ENCODE measurements at regions not wholly inside any gene's neighbourhood (a gene's known extent, or its start where the extent isn't known, plus 50 kb on each side); places are given as distances from the start of the nearest gene placed in this dataset.

- H3K27me3 ChIP-seq (ENCODE audit: control insufficient read depth, low read length) = no peaks in the 10 kb centered on the region
Observed at GRCh38 chr1:222329493-222330045, 218.3 kb downstream of the HHIPL2 start.

GRCh38 chr1:222326710-222327036, 221.2 kb downstream of the HHIPL2 start:
- H3K4me2 ChIP-seq (ENCODE audit: low read length) = no peak overlapping the region
- H3K27ac ChIP-seq (ENCODE audit: low read depth, low read length) = no peak overlapping the region
- H3K4me3 ChIP-seq (ENCODE audit: low read length) = no peak overlapping the region
- no peaks in the 10 kb centered on the region for H3K36me3 ChIP-seq (ENCODE audit: control insufficient read depth, low read length)
- TF ChIP-seq CTCF (IDR thresholded peaks at IDR 0.05; ENCODE audit: low read depth, low read length, poor library complexity, severe bottlenecking) = no peak
- TF ChIP-seq EZH2phosphoT487 (IDR thresholded peaks at IDR 0.05; ENCODE audit: borderline replicate concordance, low read length) = no peak
- H4K20me1 ChIP-seq (ENCODE audit: control insufficient read depth, insufficient read depth, low read depth, low read length) = no peaks in the 10 kb centered on the region
- H3K27me3 ChIP-seq (ENCODE audit: control insufficient read depth, low read length) = no peaks in the 10 kb centered on the region
- no peaks in the 10 kb centered on the region for H3F3A ChIP-seq (ENCODE audit: control insufficient read depth, insufficient read depth)
- no peaks in the 10 kb centered on the region for H3K9me3 ChIP-seq (ENCODE audit: control insufficient read depth, insufficient read depth, low read length)
- H3K9me2 ChIP-seq (replicated peaks; ENCODE audit: control insufficient read depth, low read length) = no peaks in the 10 kb centered on the region
- H3K4me1 ChIP-seq (ENCODE audit: control insufficient read depth, low read length) = no peaks in the 10 kb centered on the region
- H3K79me2 ChIP-seq (ENCODE audit: control insufficient read depth, low read length) = no peaks in the 10 kb centered on the region

More at GRCh38 chr1:222329493-222330045, 218.3 kb downstream of the HHIPL2 start:
- no peaks in the 10 kb centered on the region for H3K4me1 ChIP-seq (ENCODE audit: control insufficient read depth, low read length)
- no peaks in the 10 kb centered on the region for H4K20me1 ChIP-seq (ENCODE audit: control insufficient read depth, insufficient read depth, low read depth, low read length)
- H3K79me2 ChIP-seq (ENCODE audit: control insufficient read depth, low read length) = no peaks in the 10 kb centered on the region
- no peaks in the 10 kb centered on the region for H3K9me3 ChIP-seq (ENCODE audit: control insufficient read depth, insufficient read depth, low read length)
- H3K9me2 ChIP-seq (replicated peaks; ENCODE audit: control insufficient read depth, low read length) = no peaks in the 10 kb centered on the region
- no peak overlapping the region for H3K27ac ChIP-seq (ENCODE audit: low read depth, low read length)
- no peaks in the 10 kb centered on the region for H3F3A ChIP-seq (ENCODE audit: control insufficient read depth, insufficient read depth)
- no peak for TF ChIP-seq CTCF (IDR thresholded peaks at IDR 0.05; ENCODE audit: low read depth, low read length, poor library complexity, severe bottlenecking)
- no peak for TF ChIP-seq EZH2phosphoT487 (IDR thresholded peaks at IDR 0.05; ENCODE audit: borderline replicate concordance, low read length)
- H3K4me3 ChIP-seq (ENCODE audit: low read length) = no peak overlapping the region
- H3K36me3 ChIP-seq (ENCODE audit: control insufficient read depth, low read length) = no peaks in the 10 kb centered on the region
- H3K4me2 ChIP-seq (ENCODE audit: low read length) = no peak overlapping the region

DNA sequence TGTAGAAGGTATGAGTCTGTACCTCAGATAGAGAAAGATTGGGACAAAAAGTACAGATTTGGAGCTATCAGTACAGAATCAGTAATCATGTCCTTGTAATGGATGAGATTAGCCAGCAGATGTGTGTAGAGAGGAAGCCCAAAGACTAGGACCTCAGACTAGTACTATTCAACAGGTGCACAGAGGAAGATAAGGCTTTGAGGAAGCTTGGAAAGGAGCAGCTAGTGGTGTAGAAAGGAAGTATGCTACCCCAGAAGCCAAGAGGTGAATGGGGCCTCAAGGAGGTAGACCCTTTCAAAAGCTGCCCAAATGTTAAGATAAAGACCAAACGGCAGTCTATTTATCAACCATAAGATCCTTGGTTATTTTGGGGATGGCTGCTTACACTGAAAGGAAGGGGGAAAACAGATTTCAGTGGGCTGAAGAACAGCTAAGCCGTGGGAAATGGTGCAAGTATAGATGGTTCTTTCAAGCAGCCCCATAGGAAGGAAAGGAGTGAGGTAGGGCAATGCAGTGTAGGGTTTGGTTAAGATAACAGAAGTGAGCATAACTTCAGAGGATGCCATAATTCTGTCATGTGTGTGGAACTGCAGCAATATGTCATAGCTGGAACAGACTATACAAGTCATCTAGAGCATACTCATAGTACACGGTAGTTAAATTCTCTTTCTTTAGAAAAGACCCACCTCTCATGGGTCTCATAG, 221.7 kb downstream of the HHIPL2 start:
- Histone ChIP-seq H3K9me2 (replicated peaks; ENCODE audit: control insufficient read depth, low read length) (no peaks in the 10 kb centered on the region), H3K36me3 (ENCODE audit: control insufficient read depth, low read length) (no peaks in the 10 kb centered on the region), H3F3A (ENCODE audit: control insufficient read depth, insufficient read depth) (no peaks in the 10 kb centered on the region), H3K4me1 (ENCODE audit: control insufficient read depth, low read length) (no peaks in the 10 kb centered on the region), H3K4me3 (ENCODE audit: low read length) (no peak overlapping the region), H4K20me1 (ENCODE audit: control insufficient read depth, insufficient read depth, low read depth, low read length) (no peaks in the 10 kb centered on the region), H3K4me2 (ENCODE audit: low read length) (no peak overlapping the region), H3K9me3 (ENCODE audit: control insufficient read depth, insufficient read depth, low read length) (no peaks in the 10 kb centered on the region), H3K79me2 (ENCODE audit: control insufficient read depth, low read length) (no peaks in the 10 kb centered on the region), H3K27ac (ENCODE audit: low read depth, low read length) (no peak overlapping the region), H3K27me3 (ENCODE audit: control insufficient read depth, low read length) (no peaks in the 10 kb centered on the region)
- TF ChIP-seq CTCF (IDR thresholded peaks at IDR 0.05; ENCODE audit: low read depth, low read length, poor library complexity, severe bottlenecking) = no peak
- TF ChIP-seq EZH2phosphoT487 (IDR thresholded peaks at IDR 0.05; ENCODE audit: borderline replicate concordance, low read length) = no peak
